Lower leg skin (tissue), 3 donors: ENCODE measurements at regions not wholly inside any gene's neighbourhood (a gene's known extent, or its start where the extent isn't known, plus 50 kb on each side); places are given as distances from the start of the nearest gene placed in this dataset.

Source experiments
- POLR2A ChIP-seq, 2 donors: fragments of 450-650 bp; IDR thresholded peaks; one replicate each; pipeline ENCODE4 v1.6.1; 2016 to 2017; ENCODE audit warnings: antibody characterized with exemption in 2 of 2, mild to moderate bottlenecking in 1 of 2, moderate library complexity in 1 of 2
- TF ChIP-seq, protein P1 (sequence below), 3 donors: fragments of 450-650 bp; IDR thresholded peaks; one replicate each; pipeline ENCODE4 v1.5.1; 2016; ENCODE audit warnings: antibody characterized with exemption in 3 of 3, mild to moderate bottlenecking in 3 of 3, moderate library complexity in 2 of 3

- TF ChIP-seq, protein P1, sequence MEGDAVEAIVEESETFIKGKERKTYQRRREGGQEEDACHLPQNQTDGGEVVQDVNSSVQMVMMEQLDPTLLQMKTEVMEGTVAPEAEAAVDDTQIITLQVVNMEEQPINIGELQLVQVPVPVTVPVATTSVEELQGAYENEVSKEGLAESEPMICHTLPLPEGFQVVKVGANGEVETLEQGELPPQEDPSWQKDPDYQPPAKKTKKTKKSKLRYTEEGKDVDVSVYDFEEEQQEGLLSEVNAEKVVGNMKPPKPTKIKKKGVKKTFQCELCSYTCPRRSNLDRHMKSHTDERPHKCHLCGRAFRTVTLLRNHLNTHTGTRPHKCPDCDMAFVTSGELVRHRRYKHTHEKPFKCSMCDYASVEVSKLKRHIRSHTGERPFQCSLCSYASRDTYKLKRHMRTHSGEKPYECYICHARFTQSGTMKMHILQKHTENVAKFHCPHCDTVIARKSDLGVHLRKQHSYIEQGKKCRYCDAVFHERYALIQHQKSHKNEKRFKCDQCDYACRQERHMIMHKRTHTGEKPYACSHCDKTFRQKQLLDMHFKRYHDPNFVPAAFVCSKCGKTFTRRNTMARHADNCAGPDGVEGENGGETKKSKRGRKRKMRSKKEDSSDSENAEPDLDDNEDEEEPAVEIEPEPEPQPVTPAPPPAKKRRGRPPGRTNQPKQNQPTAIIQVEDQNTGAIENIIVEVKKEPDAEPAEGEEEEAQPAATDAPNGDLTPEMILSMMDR (IDR thresholded peaks at IDR 0.05), result no peak
- no peak for TF ChIP-seq POLR2A (IDR thresholded peaks at IDR 0.05)
Observed at GRCh38 chr1:90488451-90488850, 228.7 kb downstream of the BARHL2 start.
